NK-92 treated with Interleukin-12 subunit alpha and Interleukin-12 subunit beta, amount 100 ng/mL, for 24 hours (cell line): ENCODE measurements at regions not wholly inside any gene's neighbourhood (a gene's known extent, or its start where the extent isn't known, plus 50 kb on each side); places are given as distances from the start of the nearest gene placed in this dataset.

Source experiments
- DNase-seq: peaks from one replicate; lab custom pipeline; 2025; lab: John Stamatoyannopoulos, UW

GRCh38 chr1:29505532-29506220 is 269.4 kb downstream of the PTPRU start:
- no peak for DNase-seq

DNA sequence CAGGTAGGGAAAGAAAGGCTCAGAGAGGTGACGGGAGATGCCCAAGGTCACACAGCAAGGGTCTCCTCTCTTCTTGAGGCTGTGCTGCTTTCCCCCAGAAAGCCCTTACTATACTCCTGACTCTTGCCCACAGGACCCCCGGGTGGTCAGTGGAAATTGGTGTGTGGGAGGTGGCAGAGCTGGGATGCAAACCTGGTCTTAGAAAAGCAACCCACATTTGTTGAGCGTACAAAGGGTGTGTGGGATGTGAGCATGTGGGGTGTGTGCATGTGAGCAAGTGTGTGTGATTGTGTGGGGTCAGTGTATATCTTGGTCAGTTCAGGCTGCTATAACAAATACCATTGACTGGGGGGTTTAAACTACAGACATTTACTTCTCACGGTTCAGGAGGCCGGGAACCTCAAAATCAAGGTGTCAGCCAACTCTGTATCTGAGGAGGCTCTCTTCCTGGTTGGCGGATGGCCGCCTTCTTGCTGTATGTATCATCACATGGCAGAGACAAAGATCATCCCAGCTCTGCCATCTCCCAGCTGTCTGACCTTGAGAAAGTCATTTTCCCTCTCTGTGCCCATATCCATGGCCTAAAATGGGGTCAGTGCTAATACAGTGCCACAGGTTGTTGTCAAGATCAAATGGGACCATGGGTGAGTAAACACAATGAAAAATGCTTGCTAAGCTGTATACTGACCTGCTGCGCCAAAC is 268.5 kb downstream of the PTPRU start:
- DNase-seq = no peak

GRCh38 chr1:29504196-29504595 is 267.9 kb downstream of the PTPRU start:
- DNase-seq = no peak

DNA sequence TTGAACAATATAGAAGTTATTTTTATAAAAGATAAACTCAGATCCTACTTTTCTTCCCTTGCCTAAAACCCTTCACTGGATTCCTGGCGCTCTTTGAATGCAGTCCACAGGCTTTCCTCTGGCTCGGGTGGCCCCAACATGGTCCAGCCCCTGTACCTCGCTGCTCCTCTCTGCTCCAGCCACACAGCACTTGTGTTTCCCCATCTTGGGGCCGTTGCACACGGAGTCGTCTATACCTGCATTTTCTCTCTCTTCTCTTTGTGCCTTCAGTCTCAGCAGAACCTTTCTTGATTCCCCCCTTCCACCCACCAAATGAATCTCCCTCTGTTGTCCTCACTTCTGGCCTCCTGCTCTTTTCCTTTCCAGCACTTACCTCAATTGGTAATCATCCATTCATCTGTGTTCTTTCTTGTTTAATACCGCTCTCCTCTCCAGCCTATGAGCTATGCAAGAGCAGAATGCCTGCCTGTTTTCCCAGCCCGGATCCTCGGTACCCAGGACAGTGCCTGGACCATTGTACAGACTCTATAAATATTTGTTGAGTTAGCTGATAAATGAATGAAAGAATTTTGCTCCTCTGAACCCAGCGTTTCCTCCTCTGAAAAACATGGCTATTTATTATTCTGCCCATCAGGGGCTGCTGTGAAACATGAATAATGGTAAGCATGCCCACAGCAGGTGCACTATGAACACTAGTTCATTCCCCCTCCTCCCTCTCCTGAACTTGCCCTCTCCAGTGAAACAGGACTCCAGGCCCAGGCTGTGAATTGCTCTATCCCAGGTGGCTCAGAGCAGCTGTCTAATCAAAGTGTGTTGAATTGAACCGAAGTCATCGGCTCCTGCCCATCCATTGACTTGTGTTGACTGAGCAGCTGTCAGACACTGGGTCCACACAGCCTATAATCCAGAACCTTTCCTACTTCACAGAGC is 266.9 kb downstream of the PTPRU start:
- DNase-seq = no peak

DNA sequence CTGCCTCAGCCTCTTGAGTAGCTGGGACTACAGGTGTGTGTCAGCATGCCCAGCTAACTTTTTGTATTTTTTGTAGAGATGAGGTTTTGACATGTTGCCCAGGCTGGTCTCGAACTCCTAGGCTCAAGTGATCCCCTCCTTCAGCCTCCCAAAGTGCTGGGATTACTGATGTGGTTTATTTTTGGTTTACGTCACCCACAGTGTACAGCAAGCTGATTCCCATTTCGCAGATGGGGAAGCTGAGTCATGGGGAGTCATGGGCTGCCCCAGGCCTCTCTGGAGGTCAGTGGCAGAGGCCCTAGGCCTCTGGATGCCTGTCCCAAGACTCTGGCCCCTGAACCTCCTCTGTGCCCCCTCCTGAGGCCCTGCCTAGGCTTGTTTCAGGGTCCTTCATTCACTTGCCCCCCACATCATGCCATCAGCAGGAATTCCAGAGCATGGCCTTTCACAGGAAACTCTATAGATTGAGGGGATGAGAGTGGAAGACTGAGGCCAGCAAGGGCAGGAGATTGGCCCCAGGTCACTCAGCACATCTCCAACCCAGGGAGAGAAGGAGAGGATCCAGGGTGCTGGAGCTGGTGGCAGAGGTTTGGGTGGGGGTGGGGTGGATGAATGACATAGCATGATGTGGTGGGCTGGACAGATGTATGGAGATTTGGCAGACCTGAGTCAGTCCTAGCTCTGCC is 266.0 kb downstream of the PTPRU start:
- no peak for DNase-seq

DNA sequence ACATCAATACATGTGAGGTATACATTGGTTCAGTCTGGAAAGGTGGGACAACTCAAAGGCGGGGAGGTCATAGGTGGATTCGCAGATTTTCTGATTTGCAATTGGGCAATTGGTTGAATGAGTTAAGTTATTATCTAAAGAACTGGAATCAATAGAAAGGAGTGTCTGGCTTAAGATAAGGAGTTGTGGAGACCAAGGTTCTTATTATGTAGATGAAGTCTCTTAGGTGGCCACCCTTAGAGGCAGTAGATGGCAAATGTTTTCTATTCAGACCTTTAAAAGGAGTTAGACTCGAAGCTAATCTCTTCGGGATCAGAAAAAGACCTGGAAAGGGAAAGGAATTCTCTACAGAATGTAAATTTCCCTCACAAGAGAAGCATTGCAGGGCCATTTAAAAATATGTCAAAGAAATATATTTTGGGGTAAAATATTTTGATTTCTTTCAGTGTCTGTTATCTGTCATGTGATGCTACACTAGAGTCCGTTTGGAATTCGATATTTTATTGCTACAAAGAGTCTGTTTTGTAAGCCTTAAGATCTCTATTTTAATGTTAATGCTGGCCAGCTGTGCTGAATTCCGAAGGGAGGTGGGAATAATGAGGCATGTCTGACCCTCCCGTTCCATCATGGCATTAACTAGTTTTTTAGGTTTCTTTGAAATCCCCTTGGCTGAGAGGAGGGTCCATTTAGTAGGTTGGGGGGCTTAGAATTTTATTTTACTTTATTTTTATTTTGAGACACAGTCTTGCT is 265.1 kb downstream of the PTPRU start:
- DNase-seq = no peak

DNA sequence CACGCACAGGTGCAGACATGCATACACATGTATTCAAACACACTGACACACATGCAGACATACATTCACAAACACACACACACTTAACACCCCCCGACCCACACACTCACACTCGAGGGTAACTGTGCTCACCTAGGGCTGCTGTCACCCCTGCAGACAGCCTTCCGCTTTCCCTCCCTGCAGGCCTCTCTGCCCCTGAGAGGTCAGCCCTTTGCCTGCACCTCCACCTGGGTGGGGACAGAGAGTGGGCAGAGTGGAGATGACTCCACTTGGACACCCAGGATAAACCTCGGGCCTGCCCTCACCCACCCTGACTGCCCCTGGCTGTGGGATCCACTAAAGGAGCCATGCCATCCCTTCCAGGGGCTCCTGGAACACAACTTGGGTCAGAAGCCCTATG is 264.3 kb downstream of the PTPRU start:
- no peak for DNase-seq

DNA sequence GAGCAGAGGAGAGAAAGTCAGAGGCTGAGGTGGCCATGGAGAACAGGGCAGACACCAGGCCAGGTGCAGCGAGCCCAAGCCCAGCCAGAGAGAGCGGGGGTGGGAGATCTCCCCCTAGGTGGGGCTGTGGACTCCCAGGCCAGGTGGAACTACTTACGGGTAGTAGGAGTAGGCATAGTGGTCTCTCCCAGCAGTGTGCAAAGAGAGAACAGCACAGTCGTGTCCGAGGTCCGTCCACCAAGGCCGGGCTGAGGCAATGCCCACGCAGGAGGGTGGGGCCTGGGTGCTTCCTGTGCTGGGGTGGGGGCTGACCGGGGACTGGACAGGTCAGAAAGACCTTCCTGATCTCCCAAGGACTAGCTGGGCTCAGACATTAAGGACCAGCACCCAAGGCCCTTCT is 263.7 kb downstream of the PTPRU start:
- DNase-seq = no peak

DNA sequence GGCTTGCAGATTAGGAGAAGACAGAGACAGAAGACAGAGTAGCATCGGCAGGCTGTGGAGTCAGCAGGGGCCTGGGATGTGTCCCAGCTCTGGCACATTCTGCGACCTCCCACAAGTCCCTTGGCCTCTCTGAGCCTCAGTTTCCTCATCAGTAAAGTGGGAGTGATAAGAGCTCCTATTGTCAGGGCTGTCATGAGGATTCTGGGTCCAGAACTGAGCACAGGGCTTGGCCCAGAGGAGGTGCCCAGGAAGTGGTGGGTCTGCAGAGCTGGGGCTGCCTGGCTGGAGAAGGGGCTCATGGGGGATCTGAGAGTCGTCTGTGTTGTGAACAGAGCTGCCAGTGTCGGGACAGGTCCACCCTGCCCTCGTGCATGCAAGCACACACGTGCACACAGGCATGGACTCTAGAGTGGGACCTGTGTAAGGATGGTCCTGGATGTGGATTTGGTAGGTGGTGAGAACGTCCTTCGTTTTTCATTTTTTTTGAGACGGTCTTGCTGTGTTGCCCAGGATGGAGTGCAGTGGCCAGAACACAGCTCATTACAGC is 262.9 kb downstream of the PTPRU start:
- DNase-seq = no peak

GRCh38 chr1:29498126-29499103 is 262.1 kb downstream of the PTPRU start:
- no peak for DNase-seq

DNA sequence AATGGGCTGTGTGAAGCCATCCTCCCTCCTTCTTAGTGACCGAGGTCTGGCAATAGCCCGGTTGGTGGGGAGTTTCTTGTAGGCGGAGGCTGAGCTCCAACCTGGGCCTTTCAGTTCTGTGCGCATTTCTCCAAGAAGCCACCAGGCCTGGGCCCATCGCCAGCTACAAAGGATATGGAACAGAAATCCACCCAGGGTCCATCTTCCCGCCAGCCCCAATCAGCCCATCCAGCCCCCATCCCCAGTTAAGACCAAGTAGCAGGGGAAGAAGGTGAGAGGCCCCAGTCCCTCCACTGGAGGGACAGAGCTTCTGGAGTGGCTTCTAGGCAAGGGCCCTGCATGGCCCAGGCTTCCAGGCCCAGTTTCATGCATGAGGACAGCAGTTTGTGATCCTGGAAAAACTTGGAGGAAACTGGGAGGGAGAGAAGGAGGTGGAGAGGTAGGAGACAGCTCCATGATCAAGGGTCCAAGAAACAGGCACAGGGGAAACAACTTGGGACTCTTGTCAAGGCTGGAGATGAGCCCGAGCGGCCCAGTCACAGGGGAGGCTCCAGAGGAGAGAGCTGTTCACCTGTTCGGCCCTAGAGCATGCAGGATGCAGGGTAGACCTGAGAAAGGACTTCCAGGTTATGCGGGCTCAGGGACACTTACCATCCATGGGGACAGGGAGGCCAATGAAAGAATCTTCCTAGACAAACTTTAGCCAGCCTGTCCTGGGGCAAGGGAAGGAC is 261.2 kb downstream of the PTPRU start:
- no peak for DNase-seq

DNA sequence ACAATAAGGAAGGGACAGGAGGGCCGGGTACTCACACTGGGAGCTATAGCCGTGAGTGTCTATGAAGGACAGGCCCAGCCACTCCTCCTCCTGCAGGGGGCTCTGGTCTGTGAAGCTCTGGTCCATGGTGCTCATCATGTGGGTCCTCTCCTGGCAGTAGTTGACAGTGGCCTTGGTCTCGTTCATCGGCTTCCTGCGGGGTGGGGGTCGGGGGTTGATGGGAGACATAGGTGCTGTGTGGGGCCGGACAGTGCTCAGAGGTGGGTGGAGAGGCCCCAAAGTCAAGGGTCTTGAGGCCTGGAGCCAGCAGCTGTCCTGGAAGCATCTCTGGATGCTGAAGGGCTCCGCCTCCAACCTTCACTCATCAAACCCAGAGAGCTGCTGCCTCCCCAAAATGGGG is 260.4 kb downstream of the PTPRU start:
- DNase-seq = no peak

DNA sequence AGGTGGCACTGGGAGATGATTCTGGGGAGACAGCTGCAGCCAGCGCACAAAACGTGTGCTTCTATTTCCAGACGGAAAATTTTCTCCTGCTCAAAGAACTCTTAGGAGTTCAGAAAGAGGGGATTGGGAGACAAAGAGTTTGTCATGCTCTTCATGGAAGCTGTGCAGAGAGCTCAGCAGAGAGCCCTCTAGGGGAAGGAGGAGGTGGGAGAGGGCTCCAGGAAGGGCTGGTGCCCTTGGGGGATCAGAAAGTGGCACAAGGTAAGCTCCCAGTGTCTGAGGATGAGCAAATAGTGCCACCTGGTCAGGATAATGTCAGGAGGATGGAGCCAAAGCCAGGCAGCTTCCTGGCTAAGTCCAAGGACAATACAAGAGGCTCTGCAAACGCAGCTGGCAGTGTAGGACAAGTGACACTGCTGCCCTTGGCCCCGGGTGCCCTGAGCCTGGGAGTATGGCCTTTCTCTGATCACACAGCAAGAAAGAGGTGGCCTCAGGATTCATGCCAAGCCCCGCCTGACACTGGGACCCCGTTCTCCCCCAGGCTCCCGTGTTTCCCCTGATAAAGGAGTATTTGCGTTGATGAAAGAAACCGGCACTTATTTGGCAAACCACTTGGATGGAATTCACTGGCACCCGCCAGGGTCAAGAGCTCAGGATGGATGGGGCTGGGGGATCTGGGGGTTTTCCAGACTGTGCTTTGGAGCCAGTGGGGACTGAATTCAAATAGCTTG is 254.0 kb downstream of the PTPRU start:
- no peak for DNase-seq

DNA sequence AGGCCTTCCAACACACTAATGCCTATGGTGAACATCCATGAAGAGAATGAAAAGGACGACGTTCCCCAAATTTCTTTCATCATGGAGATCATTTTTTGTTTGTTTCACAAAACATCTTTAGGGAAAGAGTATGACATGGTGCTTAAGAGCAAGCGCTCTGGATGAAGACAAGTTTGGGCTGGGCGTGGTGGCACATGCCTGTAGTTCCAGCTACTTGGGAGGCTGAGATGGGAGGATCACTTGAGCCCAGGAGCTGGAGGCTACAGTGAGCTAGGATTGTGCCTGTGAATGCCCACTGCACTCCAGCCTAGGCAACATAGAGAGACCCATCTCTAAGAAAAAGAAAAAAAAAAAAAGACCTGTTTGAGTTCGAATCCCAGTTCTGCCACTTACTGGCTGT is 253.1 kb downstream of the PTPRU start:
- no peak for DNase-seq

DNA sequence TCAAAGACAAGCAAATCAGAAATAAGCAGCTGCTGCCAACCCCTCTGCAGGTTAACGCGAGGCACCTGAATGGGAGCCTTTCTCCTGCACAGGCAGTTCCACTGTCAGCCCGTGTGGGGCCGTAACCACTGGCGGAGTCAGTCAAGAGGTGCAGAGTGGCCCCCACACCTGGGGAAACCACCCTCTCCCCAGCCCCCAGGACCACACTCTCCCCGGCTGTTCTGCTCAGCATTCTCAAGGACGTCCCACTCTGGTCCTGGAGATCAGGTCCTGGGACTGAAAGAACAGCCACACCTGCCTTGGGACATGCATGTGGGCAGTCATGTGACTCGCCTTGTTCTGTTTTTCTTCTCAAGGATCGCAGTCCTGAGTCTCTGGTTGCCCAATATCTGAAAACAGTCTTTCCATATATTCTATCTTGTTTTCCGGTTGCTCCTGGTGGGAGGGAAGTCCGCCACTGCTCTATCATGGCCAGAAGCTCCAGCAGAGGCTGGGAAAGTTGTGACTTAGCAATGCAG is 252.5 kb downstream of the PTPRU start:
- DNase-seq = no peak

GRCh38 chr1:29488086-29488793 is 251.9 kb downstream of the PTPRU start:
- no peak for DNase-seq

GRCh38 chr1:29487291-29487690 is 251.0 kb downstream of the PTPRU start:
- DNase-seq = no peak
